Naive thymus-derived CD4-positive, alpha-beta T cell (primary cell): ENCODE measurements at regions not wholly inside any gene's neighbourhood (a gene's known extent, or its start where the extent isn't known, plus 50 kb on each side); places are given as distances from the start of the nearest gene placed in this dataset.

Experiments used
- ATAC-seq: fragments of 150-1000 bp; cut with Tn5 transposase; 2 replicates; pipeline ENCODE4 v1.10.0; 2021; ENCODE audit warnings: mild to moderate bottlenecking, moderate library complexity
- CTCF ChIA-PET: fragments of 350-600 bp; sonication (Branson Sonifier 250); formaldehyde crosslinking; loops from one replicate; lab custom pipeline; 2021; ENCODE audit warnings: antibody characterized with exemption; lab: Charles Lee
- POLR2A ChIA-PET: fragments of 350-600 bp; sonication (Branson Sonifier 250); formaldehyde crosslinking; loops from one replicate; lab custom pipeline; 2021; ENCODE audit warnings: antibody characterized with exemption, inconsistent platforms; lab: Charles Lee
- DNase-seq, 9 donors: peaks; one replicate each; pipeline versions ENCODE4 v3.0.0 to v3.0.0-alpha.2; 2020 to 2022; ENCODE audit warnings: mixed read lengths in 1 of 9
- H3K27ac ChIP-seq: one replicate; pipeline ENCODE4 v1.7.0; 2013; ENCODE audit warnings: mild to moderate bottlenecking, low read depth, low read length, moderate library complexity
- H3K27me3 ChIP-seq, 2 donors: one replicate each; pipeline ENCODE4 v1.7.0; 2013; ENCODE audit warnings: low read length in 2 of 2, mild to moderate bottlenecking in 2 of 2, moderate library complexity in 2 of 2; ENCODE audit not compliant: control insufficient read depth in 2 of 2, insufficient read depth in 2 of 2
- H3K36me3 ChIP-seq, 3 experiments: 1 replicate in 2 of 3; 2 replicates in 1 of 3; pipeline ENCODE4 v1.7.0; 2013; ENCODE audit warnings: low read length in 3 of 3, mild to moderate bottlenecking in 3 of 3, moderate library complexity in 1 of 3; ENCODE audit not compliant: insufficient read depth in 3 of 3, control insufficient read depth in 2 of 3
- H3K4me1 ChIP-seq, 2 donors: one replicate each; pipeline ENCODE4 v1.7.0; 2013; ENCODE audit warnings: low read length in 2 of 2, mild to moderate bottlenecking in 2 of 2, moderate library complexity in 1 of 2; ENCODE audit not compliant: control insufficient read depth in 2 of 2, insufficient read depth in 2 of 2
- H3K4me3 ChIP-seq: 2 replicates; pipeline ENCODE4 v1.7.0; 2013; ENCODE audit warnings: mild to moderate bottlenecking, low read length
- H3K9me3 ChIP-seq, 3 experiments: 1 replicate in 2 of 3; 2 replicates in 1 of 3; pipeline ENCODE4 v1.7.0; 2013; ENCODE audit warnings: low read length in 3 of 3; ENCODE audit not compliant: control insufficient read depth in 2 of 3
- H3K27ac Mint-ChIP-seq, 9 donors: one replicate each; pipeline ENCODE4 v1.8.0; 2020 to 2022; ENCODE audit warnings: mixed read lengths in 9 of 9, mild to moderate bottlenecking in 8 of 9, moderate library complexity in 5 of 9, inconsistent platforms in 2 of 9
- H3K27me3 Mint-ChIP-seq, 5 donors: one replicate each; pipeline ENCODE4 v1.8.0; 2021 to 2022; ENCODE audit warnings: mixed read lengths in 5 of 5, mild to moderate bottlenecking in 1 of 5
- H3K36me3 Mint-ChIP-seq, 5 donors: one replicate each; pipeline ENCODE4 v1.8.0; 2020 to 2022; ENCODE audit warnings: mixed read lengths in 5 of 5, mild to moderate bottlenecking in 3 of 5, inconsistent platforms in 1 of 5
- H3K4me1 Mint-ChIP-seq, 7 donors: one replicate each; pipeline ENCODE4 v1.8.0; 2020 to 2022; ENCODE audit warnings: mixed read lengths in 7 of 7, mild to moderate bottlenecking in 3 of 7, inconsistent platforms in 1 of 7
- H3K4me3 Mint-ChIP-seq, 10 donors: one replicate each; pipeline ENCODE4 v1.8.0; 2020 to 2022; ENCODE audit warnings: mild to moderate bottlenecking in 10 of 10, mixed read lengths in 10 of 10, moderate library complexity in 6 of 10, inconsistent platforms in 2 of 10
- H3K9me3 Mint-ChIP-seq, 11 donors: one replicate each; pipeline ENCODE4 v1.8.0; 2020 to 2022; ENCODE audit warnings: mixed read lengths in 11 of 11, mild to moderate bottlenecking in 4 of 11, inconsistent platforms in 1 of 11, moderate library complexity in 1 of 11
- intact Hi-C, 2 donors: fragments of 100-400 bp; cut with micrococcal nuclease; formaldehyde crosslinking; loops; one replicate each; pipeline ENCODE4 v1.15.1; 2023

- Mint-ChIP-seq H3K27me3 (peaks cover 2 to 18% (median 5%) of the 10 kb centered on the region in 5 donors), H3K27ac (no peak overlapping the region), H3K36me3 (no peaks in the 10 kb centered on the region), H3K4me3 (no peak overlapping the region), H3K9me3 (peaks cover 0 to 3% (median 0%) of the 10 kb centered on the region in 11 donors), H3K4me1 (peaks cover 0 to 16% (median 5%) of the 10 kb centered on the region in 7 donors)
- no peaks in the 10 kb centered on the region for H3K4me1 ChIP-seq
- H3K27ac ChIP-seq: no peak overlapping the region
- intact Hi-C loops: loop anchor here in 1 of 2 donors (5.0 kb wide), 1 partner anchor 122 kb away; the partner anchor contains the start of gene DPH6
- no peaks in the 10 kb centered on the region for H3K9me3 ChIP-seq
- no peak for ATAC-seq
- no peak overlapping the region for H3K4me3 ChIP-seq
- POLR2A ChIA-PET: no interaction called here
- no peaks in the 10 kb centered on the region for H3K36me3 ChIP-seq
- CTCF ChIA-PET: no interaction called here
- no peaks in the 10 kb centered on the region for H3K27me3 ChIP-seq
- no peak for DNase-seq
These were observed 123.6 kb upstream of the DPH6 start for GRCh38 chr15:35669432-35670045.

GRCh38 chr15:35671197-35671596 lies 125.2 kb upstream of the DPH6 start:
- Mint-ChIP-seq H3K9me3 (peaks cover 0 to 3% (median 0%) of the 10 kb centered on the region in 11 donors), H3K4me3 (no peak overlapping the region), H3K4me1 (peaks cover 0 to 18% (median 5%) of the 10 kb centered on the region in 7 donors), H3K36me3 (no peaks in the 10 kb centered on the region), H3K27ac (no peak overlapping the region), H3K27me3 (peaks cover 2 to 18% (median 5%) of the 10 kb centered on the region in 5 donors)
- Histone ChIP-seq H3K27me3 (no peaks in the 10 kb centered on the region), H3K4me3 (no peak overlapping the region), H3K36me3 (no peaks in the 10 kb centered on the region), H3K9me3 (no peaks in the 10 kb centered on the region), H3K27ac (no peak overlapping the region), H3K4me1 (no peaks in the 10 kb centered on the region)
- intact Hi-C loops: loop anchor here in 1 of 2 donors (5.0 kb wide), 1 partner anchor 124 kb away; the partner anchor contains the start of gene DPH6
- no peak for ATAC-seq
- no peak for DNase-seq
- POLR2A ChIA-PET: no interaction called here
- CTCF ChIA-PET: no interaction called here

- ATAC-seq (no peak), DNase-seq (no peak)
- H3K4me1 ChIP-seq: no peaks in the 10 kb centered on the region
- Mint-ChIP-seq H3K27me3 (peaks cover 2 to 18% (median 5%) of the 10 kb centered on the region in 5 donors), H3K4me1 (peaks cover 0 to 18% (median 4%) of the 10 kb centered on the region in 7 donors), H3K9me3 (peaks cover 0 to 3% (median 0%) of the 10 kb centered on the region in 11 donors), H3K36me3 (no peaks in the 10 kb centered on the region), H3K27ac (no peak overlapping the region), H3K4me3 (no peak overlapping the region)
- H3K27ac ChIP-seq: no peak overlapping the region
- CTCF ChIA-PET: no interaction called here
- no peaks in the 10 kb centered on the region for H3K9me3 ChIP-seq
- H3K36me3 ChIP-seq: no peaks in the 10 kb centered on the region
- no peak overlapping the region for H3K4me3 ChIP-seq
- POLR2A ChIA-PET: no interaction called here
- intact Hi-C loops: loop anchor here in 1 of 2 donors (5.0 kb wide), 1 partner anchor 125 kb away; the partner anchor contains the start of gene DPH6
- H3K27me3 ChIP-seq: no peaks in the 10 kb centered on the region
These were observed 126.0 kb upstream of the DPH6 start for GRCh38 chr15:35671981-35672380.

GRCh38 chr15:35673093-35673684 lies 127.2 kb upstream of the DPH6 start:
- Mint-ChIP-seq H3K9me3 (peaks cover 0 to 3% (median 0%) of the 10 kb centered on the region in 11 donors), H3K27ac (peak overlapping the region in 1 of 9 donors; percentile 10), H3K4me3 (peak overlapping the region in 9 of 10 donors; percentile 5 to 77 (median 57)), H3K4me1 (peaks cover 0 to 13% (median 0%) of the 10 kb centered on the region in 7 donors), H3K36me3 (no peaks in the 10 kb centered on the region), H3K27me3 (peaks cover 2 to 18% (median 5%) of the 10 kb centered on the region in 5 donors)
- intact Hi-C loops: loop anchor here in 1 of 2 donors (5.0 kb wide), 1 partner anchor 126 kb away; the partner anchor contains the start of gene DPH6
- DNase-seq: no peak
- no peak for ATAC-seq
- ChIA-PET POLR2A (no interaction called here), CTCF (no interaction called here)
- H3K27ac ChIP-seq: no peak overlapping the region
- H3K27me3 ChIP-seq: no peaks in the 10 kb centered on the region
- H3K4me3 ChIP-seq: peak overlapping the region; percentile 23
- no peaks in the 10 kb centered on the region for H3K36me3 ChIP-seq
- H3K4me1 ChIP-seq: no peaks in the 10 kb centered on the region
- H3K9me3 ChIP-seq: no peaks in the 10 kb centered on the region

- no peak overlapping the region for H3K4me3 Mint-ChIP-seq
- peak overlapping the region in 3 of 9 donors; percentile 27 to 52 (median 38) for H3K27ac Mint-ChIP-seq
These were observed 129.2 kb upstream of the DPH6 start for GRCh38 chr15:35674873-35675781.

GRCh38 chr15:35678774-35679173 lies 132.8 kb upstream of the DPH6 start:
- Mint-ChIP-seq H3K4me1 (peaks cover 0 to 4% (median 0%) of the 10 kb centered on the region in 7 donors), H3K36me3 (no peaks in the 10 kb centered on the region), H3K27ac (no peak overlapping the region), H3K27me3 (peaks cover 0 to 7% (median 5%) of the 10 kb centered on the region in 5 donors), H3K9me3 (peaks cover 0 to 2% (median 0%) of the 10 kb centered on the region in 11 donors), H3K4me3 (no peak overlapping the region)
- intact Hi-C loops: no loop called here
- Histone ChIP-seq H3K9me3 (no peaks in the 10 kb centered on the region), H3K27ac (no peak overlapping the region), H3K36me3 (no peaks in the 10 kb centered on the region), H3K4me1 (no peaks in the 10 kb centered on the region), H3K27me3 (no peaks in the 10 kb centered on the region), H3K4me3 (no peak overlapping the region)
- ChIA-PET CTCF (no interaction called here), POLR2A (no interaction called here)
- DNase-seq (no peak), ATAC-seq (no peak)

More at GRCh38 chr15:35674873-35675781, 129.2 kb upstream of the DPH6 start:
- H3K9me3 Mint-ChIP-seq: peaks cover 0 to 2% (median 0%) of the 10 kb centered on the region in 11 donors
- ChIA-PET CTCF (no interaction called here), POLR2A (no interaction called here)
- no peaks in the 10 kb centered on the region for H3K9me3 ChIP-seq
- no peaks in the 10 kb centered on the region for H3K27me3 ChIP-seq
- no peak for DNase-seq
- no peaks in the 10 kb centered on the region for H3K36me3 Mint-ChIP-seq
- peaks cover 0 to 13% (median 0%) of the 10 kb centered on the region in 7 donors for H3K4me1 Mint-ChIP-seq
- ATAC-seq: no peak
- H3K4me1 ChIP-seq: no peaks in the 10 kb centered on the region
- intact Hi-C loops: loop anchor here in 1 of 2 donors (5.0 kb wide), 1 partner anchor 128 kb away; the partner anchor contains the start of gene DPH6
- peaks cover 0 to 6% (median 5%) of the 10 kb centered on the region in 5 donors for H3K27me3 Mint-ChIP-seq
- H3K27ac ChIP-seq: no peak overlapping the region
- no peak overlapping the region for H3K4me3 ChIP-seq
- no peaks in the 10 kb centered on the region for H3K36me3 ChIP-seq
